ENCODE measurements at regions not wholly inside any gene's neighbourhood (a gene's known extent, or its start where the extent isn't known, plus 50 kb on each side); places are given as distances from the start of the nearest gene placed in this dataset.

GRCh38 chr3:178388473-178388872 is 147.8 kb upstream of the KCNMB2 start:
- no peak for DNase-seq (ENCODE audit: low read depth in 1 of 2, low spot score in 1 of 2)

GRCh38 chr3:178389258-178389657 is 147.0 kb upstream of the KCNMB2 start:
- DNase-seq (ENCODE audit: low read depth in 1 of 2, low spot score in 1 of 2) = no peak

- DNase-seq (ENCODE audit: low read depth in 1 of 2, low spot score in 1 of 2) = no peak
Measured at GRCh38 chr3:178392511-178392926, 143.7 kb upstream of the KCNMB2 start.

DNA sequence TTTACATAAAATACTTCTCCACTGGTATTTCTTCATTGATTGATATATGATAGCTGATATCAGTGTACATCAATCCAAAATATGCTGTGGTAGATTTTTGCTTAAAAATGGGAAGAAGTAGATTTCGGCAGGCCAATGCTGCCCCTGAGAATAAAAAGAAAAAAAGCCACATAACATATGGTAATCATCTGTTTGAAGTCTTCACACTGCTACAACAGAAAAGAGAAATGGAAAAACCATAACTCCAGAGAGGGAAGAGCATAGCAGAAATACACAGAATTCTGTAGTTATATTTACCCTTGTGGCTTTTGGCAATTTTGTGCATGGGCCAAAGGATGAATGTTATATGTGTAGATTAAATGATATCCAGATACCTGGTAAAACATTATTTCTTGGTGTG is 143.1 kb upstream of the KCNMB2 start:
- DNase-seq (ENCODE audit: low read depth in 1 of 2, low spot score in 1 of 2) = no peak

DNA sequence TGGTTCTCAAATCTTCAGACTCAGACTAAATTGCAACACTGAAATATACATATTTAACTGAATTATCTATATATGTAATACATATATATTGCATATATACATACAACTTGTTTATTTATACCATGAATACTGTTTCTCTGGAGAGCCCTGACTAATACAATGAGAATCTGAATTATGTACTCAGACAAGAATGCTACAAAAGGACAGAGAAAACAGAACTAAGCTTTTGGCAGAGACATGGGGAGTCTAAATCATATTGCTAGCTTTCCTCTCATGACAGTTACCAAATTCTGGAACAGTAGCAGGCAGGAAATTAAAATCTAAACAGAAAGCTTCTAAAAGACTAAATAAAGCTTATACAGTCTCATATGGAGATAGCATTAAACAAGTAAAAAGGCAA is 142.4 kb upstream of the KCNMB2 start:
- no peak for DNase-seq (ENCODE audit: low read depth in 1 of 2, low spot score in 1 of 2)

- DNase-seq (ENCODE audit: low read depth in 1 of 2, low spot score in 1 of 2) = no peak
Measured at GRCh38 chr3:178396318-178396717, 139.9 kb upstream of the KCNMB2 start.

DNA sequence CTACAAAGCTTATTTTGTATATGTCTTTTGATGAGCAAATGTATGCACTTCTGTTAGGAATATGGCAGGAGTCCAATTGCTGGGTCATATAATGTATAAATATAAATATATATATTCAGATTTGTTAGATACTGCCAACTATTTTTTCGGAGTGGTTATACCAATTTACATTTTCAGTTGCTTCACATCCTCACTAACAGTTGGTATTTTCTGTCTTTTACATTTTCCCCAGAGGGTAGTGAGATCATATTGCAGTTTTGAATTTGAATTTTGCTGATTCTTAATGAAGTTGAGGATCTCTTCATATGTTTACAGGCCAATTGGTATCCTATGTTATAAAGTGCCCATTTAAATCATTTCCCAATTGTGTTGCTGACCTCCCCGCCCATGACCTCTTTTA is 139.0 kb upstream of the KCNMB2 start:
- no peak for DNase-seq (ENCODE audit: low read depth in 1 of 2, low spot score in 1 of 2)

- no peak for DNase-seq (ENCODE audit: low read depth in 1 of 2, low spot score in 1 of 2)
Measured at GRCh38 chr3:178397836-178398235, 138.4 kb upstream of the KCNMB2 start.

- DNase-seq (ENCODE audit: low read depth in 1 of 2, low spot score in 1 of 2) = no peak
Measured at GRCh38 chr3:178404961-178405360, 131.3 kb upstream of the KCNMB2 start.

DNA sequence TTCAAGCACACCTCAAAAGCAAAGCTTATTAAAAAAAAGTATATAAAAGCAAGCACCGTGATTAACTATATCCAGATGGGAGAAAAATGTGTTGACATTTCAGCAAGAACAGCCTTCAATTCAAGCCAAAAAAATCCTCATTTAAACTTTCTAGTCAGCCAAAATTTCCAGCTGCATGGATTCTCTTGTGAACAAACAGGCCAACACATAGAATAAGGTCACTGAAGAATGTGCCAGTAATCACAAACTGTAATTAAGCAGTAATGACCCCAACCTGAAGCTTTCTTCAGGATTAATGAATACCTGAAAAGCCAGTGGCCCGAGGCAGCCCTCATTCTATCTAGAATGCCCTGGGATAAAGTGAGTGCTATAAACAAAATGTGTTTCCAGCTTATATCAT is 130.7 kb upstream of the KCNMB2 start:
- no peak for DNase-seq (ENCODE audit: low read depth in 1 of 2, low spot score in 1 of 2)

GRCh38 chr3:178406206-178406605 is 130.0 kb upstream of the KCNMB2 start:
- no peak for DNase-seq (ENCODE audit: low read depth in 1 of 2, low spot score in 1 of 2)

- DNase-seq (ENCODE audit: low read depth in 1 of 2, low spot score in 1 of 2) = no peak
Measured at GRCh38 chr3:178415384-178415783, 120.9 kb upstream of the KCNMB2 start.

GRCh38 chr3:178417736-178418135 is 118.5 kb upstream of the KCNMB2 start:
- DNase-seq (ENCODE audit: low read depth in 1 of 2, low spot score in 1 of 2) = no peak

GRCh38 chr3:178419071-178419470 is 117.2 kb upstream of the KCNMB2 start:
- no peak for DNase-seq (ENCODE audit: low read depth in 1 of 2, low spot score in 1 of 2)

GRCh38 chr3:178420033-178420432 is 116.2 kb upstream of the KCNMB2 start:
- DNase-seq (ENCODE audit: low read depth in 1 of 2, low spot score in 1 of 2) = no peak

DNA sequence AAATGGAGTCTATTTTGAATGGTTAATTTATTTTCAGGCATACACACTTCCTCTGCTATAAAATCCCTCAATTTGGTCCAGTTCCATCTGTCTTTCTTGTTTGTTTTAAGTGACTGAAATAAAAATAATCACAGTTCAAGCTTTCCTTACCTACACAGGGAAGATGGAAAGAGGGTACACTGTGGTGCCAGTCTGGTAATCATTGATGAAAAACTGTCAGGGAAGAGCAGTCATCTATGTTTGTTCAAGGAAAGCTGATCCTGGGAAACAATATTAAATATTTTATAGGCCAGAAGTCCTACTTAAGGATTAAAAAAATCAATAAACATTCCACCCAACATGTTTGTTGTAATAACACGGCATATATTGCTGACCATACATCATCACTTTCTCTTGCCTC is 115.2 kb upstream of the KCNMB2 start:
- no peak for DNase-seq (ENCODE audit: low read depth in 1 of 2, low spot score in 1 of 2)

GRCh38 chr3:178422406-178422805 is 113.8 kb upstream of the KCNMB2 start:
- no peak for DNase-seq (ENCODE audit: low read depth in 1 of 2, low spot score in 1 of 2)

GRCh38 chr3:178428037-178428436 is 108.2 kb upstream of the KCNMB2 start:
- DNase-seq (ENCODE audit: low read depth in 1 of 2, low spot score in 1 of 2) = no peak

GRCh38 chr3:178434206-178434805 is 101.9 kb upstream of the KCNMB2 start:
- no peak for DNase-seq (ENCODE audit: low read depth in 1 of 2, low spot score in 1 of 2)

GRCh38 chr3:178435575-178435974 is 100.7 kb upstream of the KCNMB2 start:
- DNase-seq (ENCODE audit: low read depth in 1 of 2, low spot score in 1 of 2) = no peak

DNA sequence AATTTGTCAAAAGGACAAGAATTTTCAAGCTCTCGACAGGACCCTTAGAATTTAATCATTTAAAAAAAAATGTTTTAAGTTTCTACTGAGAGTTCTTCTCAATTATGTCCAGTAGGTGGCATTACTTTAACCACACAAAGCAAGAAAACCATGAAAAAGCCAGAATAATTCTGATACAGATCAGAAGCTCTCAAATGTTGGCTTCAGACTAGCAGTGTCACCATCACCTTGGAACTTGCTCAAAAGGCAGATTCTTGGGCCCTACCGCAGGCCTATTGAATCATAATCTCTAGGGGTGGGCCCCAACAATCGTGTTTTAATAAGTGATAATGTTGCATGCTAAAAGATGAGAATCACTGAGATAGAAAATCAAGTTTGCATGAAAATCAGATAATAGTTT is 99.5 kb upstream of the KCNMB2 start:
- DNase-seq (ENCODE audit: low read depth in 1 of 2, low spot score in 1 of 2) = no peak

DNA sequence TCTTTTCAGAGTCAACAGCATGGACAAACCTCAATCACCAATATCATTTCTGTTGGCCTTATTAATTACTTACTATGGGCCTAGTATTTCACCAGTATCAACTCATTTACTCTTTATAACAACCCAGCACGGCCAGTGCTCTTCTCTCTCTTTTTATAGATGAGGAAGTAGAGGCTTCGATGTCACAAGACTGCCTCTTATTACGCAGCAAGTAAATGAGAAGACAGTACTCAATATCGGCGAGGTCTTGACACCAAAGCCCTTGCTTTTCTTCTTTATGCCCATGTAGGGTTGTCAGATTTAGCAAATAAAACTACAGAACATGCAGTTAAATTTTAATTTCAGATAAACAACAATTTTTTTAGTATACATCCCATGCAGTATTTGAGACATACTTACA is 99.0 kb upstream of the KCNMB2 start:
- no peak for DNase-seq (ENCODE audit: low read depth in 1 of 2, low spot score in 1 of 2)

GRCh38 chr3:178439504-178439903 is 96.7 kb upstream of the KCNMB2 start:
- DNase-seq (ENCODE audit: low read depth in 1 of 2, low spot score in 1 of 2) = no peak

- DNase-seq (ENCODE audit: low read depth in 1 of 2, low spot score in 1 of 2) = no peak
Measured at GRCh38 chr3:178440043-178440442, 96.2 kb upstream of the KCNMB2 start.
